Sigmoid colon (tissue), 4 donors: ENCODE measurements at regions not wholly inside any gene's neighbourhood (a gene's known extent, or its start where the extent isn't known, plus 50 kb on each side); places are given as distances from the start of the nearest gene placed in this dataset.

Source experiments
- CTCF ChIP-seq, 4 experiments: fragments of 450-650 bp in 3 of 4; fragments of 200-600 bp in 1 of 4; IDR thresholded peaks; one replicate each; pipeline ENCODE4 v1.5.1; 2016 to 2019; ENCODE audit warnings: antibody characterized with exemption in 4 of 4, mild to moderate bottlenecking in 3 of 4, moderate library complexity in 2 of 4
- POLR2AphosphoS5 ChIP-seq, 4 donors: sonication (generic); formaldehyde crosslinking; IDR thresholded peaks; one replicate each; pipeline ENCODE4 v1.6.1; 2017; ENCODE audit warnings: antibody characterized with exemption in 4 of 4

- TF ChIP-seq POLR2AphosphoS5 (IDR thresholded peaks at IDR 0.05) (no peak), CTCF (IDR thresholded peaks at IDR 0.05) (no peak)
Observed at GRCh38 chr18:76081536-76081935, 413.5 kb downstream of the ZNF516 start.
